HG03064 (cell line): ENCODE measurements at regions not wholly inside any gene's neighbourhood (a gene's known extent, or its start where the extent isn't known, plus 50 kb on each side); places are given as distances from the start of the nearest gene placed in this dataset.
"Not testable (repeated sequence)": the region's sequence is repeated elsewhere in the genome, so short reads cannot be mapped to it uniquely, and the experiment has no call there.

ENCODE experiments used
- ATAC-seq: cut with Tn5 transposase; IDR thresholded peaks from one replicate; pipeline ENCODE4 v1.9.1; 2021; ENCODE audit warnings: low read depth; ENCODE audit not compliant: unreplicated experiment

GRCh38 chr3:118485693-118486092 lies 549.0 kb downstream of the IGSF11 start:
- ATAC-seq = no peak

- no peak for ATAC-seq
Observed at GRCh38 chr3:118487734-118488133, 546.9 kb downstream of the IGSF11 start.

GRCh38 chr3:118488732-118489131 lies 545.9 kb downstream of the IGSF11 start:
- no peak for ATAC-seq

- ATAC-seq = no peak
Observed at GRCh38 chr3:118495206-118495605, 539.4 kb downstream of the IGSF11 start.

DNA sequence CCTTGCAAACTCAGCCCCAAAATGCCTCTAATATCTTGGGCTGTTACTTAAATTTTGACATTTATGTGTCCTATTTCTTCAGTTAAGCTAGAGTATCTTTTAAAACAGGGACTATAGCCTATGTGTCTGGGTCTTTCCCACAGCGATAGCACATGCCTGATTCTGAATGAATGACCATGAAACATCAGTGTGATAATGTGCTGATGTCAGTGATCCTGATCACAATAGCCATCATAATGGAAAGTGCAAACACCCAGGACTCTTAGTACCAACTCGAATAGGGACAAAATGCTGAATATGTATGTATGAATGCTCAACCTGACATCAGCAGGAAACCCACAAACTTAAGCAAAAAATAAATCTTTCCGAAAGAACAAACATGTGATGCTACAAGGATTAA lies 537.4 kb downstream of the IGSF11 start:
- no peak for ATAC-seq

DNA sequence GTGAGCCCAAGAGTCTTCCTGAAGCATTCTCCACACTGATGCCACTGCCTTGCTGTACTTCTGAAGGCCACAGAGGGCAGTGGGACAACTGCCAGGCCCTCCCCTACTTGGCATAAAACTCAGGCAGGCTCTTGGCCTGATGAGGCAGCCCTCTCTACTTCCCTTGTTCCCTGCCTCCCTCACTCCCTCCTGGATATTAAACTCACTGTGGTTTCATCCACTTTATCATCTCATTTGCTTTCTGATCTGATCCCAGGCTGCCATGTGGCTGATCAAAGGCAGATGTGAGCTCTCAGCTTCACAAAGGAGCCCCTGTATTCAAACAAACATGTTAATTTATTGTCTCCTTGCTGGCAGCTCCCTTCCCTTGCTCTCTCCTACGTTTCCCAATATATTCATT lies 533.5 kb downstream of the IGSF11 start:
- ATAC-seq = no peak

DNA sequence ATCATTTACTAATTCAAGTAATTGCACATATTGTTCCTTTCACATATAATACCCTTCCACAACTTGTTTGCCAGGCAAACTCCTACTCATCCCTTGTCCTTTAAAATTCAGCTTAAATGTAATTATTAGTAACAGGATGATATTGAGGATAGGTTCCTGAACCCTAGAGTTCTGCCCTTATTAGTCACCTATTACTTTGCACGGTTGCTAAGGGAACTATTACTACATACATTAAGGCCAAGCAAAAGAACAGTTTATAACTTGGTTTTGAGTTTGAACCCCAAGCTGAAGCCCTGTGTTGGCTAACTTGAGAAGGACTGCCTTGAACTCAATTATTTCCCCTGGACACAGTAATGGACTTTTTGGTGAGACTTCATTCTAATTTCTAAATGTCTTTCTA lies 529.7 kb downstream of the IGSF11 start:
- no peak for ATAC-seq

DNA sequence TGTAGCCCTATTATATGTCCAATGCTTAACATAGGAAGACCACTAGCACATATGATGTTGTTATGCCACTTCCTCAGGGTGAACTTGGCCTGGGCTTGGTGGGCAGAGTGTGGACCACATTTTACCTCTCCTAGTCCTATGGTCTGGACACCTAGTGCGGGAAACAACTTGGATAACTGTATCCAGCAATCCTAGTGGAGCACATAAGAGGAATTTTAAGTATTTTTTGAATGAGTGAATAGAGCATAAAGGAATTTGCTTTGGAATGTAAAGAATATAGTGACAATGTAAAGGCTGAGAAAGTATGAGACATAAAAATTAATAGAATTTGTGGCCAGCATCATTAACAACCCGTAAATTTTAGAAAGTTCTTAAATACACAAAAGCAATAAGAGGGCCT lies 528.9 kb downstream of the IGSF11 start:
- ATAC-seq = no peak

- no peak for ATAC-seq
Observed at GRCh38 chr3:118511402-118511801, 523.2 kb downstream of the IGSF11 start.

DNA sequence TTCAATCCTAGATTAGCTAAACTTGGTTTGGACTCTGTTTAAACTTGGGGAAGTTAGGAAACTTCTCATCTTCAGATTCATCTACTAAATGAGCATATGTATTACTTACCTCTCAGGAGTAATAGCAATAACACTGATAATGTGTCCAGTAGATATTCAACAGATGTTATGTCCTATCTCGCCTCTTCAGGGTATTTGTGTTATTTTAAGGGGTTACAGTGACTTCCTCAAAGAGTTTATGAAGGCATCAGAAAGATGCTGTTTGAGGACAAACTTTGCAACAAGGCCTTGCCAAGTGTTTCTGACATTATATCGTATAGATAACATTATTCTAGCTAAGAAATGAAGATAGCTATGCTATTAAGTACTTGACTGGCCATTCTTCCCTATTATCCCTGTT lies 522.3 kb downstream of the IGSF11 start:
- no peak for ATAC-seq

- ATAC-seq = no peak
Observed at GRCh38 chr3:118525077-118525476, 509.6 kb downstream of the IGSF11 start.

- no peak for ATAC-seq
Observed at GRCh38 chr3:118526758-118527513, 507.7 kb downstream of the IGSF11 start.

DNA sequence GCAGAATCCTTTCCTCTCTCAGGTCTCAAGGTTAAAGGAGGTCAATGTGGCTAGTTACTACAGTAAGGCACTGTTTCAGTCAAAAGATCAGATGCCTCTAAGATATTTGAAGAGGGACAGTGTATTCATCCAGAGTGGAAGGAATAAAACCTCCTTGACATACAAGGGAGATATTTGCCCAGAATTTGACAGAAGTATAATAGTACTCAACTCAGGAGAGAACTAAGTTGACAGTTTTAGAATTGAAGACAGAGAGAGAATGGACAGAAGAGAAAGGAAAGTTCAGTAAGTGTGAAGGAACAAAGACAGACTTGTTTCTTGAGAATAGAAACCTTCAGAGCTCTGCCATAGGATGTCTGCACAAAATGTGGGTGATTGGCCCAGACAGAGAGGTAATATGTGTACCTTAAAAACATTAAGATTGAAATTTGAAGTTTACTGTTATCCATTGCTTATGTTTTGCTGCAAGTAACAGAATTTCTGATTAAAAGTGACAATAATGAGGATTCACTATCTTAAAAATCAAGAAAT lies 507.1 kb downstream of the IGSF11 start:
- ATAC-seq = no peak

DNA sequence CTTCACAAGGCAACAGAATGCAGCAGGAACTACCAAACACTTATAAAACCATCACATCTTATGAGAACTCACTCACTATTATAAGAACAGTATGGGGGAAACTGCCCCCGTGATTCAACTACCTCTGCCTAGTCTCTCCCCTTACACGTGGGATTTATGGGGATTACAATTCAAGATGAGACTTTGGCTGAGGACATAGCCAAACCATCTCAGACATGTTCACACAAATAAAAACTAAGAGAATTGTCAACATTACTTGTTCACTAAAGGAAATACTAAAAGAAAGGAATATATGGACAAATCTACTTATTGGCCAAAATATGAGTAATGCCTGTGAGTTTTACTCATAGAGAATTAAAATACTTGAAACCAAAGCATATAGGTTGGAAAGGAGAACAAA lies 505.1 kb downstream of the IGSF11 start:
- no peak for ATAC-seq

DNA sequence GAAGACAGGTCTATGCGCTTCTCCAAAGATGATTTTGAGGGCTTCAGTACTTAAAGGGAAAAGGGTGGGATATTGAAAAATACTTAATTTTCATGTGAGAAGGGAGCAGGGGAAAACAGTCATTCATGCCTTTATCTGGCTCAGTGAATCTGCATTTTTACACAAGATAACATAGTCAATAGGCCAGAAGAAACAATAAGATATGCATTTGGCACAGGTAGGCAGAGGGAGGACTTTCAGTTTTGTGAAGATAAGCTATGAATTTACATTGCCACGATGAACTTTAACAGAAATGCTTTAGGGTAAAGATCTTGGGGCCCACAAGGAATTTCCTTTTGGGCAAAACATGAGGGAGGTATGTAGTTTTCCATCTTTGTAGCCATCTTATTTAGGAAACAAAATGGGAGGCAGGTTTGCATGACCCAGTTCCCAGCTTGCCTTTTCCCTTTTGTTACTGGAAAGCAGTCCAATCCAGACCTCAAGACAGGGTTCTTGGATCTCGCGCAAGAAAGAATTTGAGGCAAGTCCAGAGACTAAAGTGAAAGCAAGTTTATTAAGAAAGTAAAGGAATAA lies 504.2 kb downstream of the IGSF11 start:
- ATAC-seq = no peak

DNA sequence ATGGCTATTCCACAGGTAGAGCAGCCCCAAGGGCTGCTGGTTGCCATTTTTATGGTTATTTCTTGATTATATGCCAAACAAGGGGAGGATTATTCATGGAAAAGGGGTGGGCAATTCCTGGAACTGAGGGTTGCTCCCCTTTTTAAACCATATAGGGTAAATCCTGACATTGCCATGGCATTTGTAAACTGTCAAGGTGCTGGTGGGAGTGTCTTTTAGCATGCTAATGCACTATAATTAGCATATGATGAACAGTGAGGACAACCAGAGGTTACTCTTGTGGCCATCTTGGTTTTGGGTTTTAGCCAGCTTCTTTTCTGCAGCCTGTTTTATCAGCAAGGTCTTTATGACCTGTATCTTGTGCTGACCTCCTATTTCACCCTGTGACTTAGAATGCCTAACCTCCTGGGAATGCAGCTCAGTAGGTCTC lies 503.7 kb downstream of the IGSF11 start:
- ATAC-seq = not testable (repeated sequence)

DNA sequence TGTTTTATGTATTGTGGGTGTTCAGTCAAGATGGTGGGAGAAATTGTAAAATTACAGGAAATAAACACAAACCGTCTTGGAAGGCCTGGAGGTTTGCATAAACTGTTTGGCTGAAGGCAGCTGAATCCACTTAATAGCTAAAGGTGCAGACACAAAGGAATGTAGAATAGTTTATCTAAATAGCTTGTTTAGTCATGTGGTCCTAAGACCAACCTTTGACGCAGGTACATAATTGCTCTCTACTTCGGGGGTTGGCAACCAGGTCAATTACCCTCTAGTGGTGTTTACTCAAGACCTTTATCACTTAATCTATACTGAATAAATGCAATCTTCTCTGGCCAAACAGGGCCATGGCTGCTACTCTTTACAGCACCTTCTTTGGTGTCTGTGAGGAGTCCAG lies 502.8 kb downstream of the IGSF11 start:
- no peak for ATAC-seq

DNA sequence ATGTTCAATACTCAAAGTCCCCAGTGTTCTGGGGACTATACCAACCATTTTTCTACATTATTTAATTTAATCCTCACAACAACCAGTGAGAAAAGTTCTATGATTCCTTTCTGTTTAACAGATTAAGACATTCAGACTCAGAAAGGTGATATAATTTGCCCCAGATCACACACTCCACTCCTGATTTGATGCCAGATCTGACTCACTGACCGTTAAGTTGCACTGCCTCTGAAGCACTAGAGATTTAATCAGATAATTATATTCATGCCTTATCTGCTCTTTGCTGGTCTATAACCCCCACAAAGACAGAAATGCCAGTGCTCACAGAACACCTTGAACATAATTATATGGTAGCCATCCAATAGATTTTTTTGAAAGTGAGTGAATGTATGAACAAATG lies 501.0 kb downstream of the IGSF11 start:
- ATAC-seq = no peak

DNA sequence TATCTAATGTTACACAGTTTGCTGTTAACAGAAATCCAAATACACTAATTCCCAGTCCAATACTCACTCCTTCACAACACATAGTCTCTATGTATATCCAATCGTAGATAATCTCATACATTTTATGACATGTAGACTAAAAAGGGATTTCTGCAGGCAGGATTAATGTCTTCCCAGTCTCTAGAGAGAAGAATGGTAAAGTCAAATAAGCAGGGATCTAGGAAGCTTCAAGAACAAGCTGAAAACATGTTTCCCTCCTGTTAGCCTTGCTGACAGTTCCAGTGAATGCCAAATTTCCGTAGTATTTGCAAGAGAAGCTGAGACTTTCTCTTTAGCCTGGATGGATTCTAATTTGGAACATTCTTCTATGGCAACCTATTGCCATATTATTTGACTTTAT lies 500.1 kb downstream of the IGSF11 start:
- no peak for ATAC-seq

- no peak for ATAC-seq
Observed at GRCh38 chr3:118536764-118537163, 497.9 kb downstream of the IGSF11 start.

DNA sequence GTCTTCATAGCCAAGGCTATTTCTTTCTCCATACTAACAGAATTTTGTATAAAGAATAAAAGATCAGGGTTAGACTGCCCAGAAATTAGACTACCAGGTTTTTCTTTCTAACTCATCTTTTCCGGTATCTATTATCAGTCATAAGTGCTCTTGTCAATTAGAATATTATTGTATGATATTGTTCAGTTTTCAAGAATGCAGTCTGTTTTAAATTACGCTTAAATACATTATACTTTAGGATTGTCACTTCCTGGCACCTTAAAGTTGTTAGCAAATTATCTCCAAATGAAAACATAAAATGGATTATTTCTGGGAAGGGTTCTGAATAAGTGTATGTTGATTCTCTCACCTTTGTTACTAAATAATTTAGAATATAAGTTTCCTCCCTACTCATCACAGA lies 497.2 kb downstream of the IGSF11 start:
- no peak for ATAC-seq

- ATAC-seq = no peak
Observed at GRCh38 chr3:118538187-118538586, 496.5 kb downstream of the IGSF11 start.
